ENCODE measurements at regions not wholly inside any gene's neighbourhood (a gene's known extent, or its start where the extent isn't known, plus 50 kb on each side); places are given as distances from the start of the nearest gene placed in this dataset.

- Mint-ChIP-seq H3K27ac (ENCODE audit: unreplicated experiment) (no peak overlapping the region), H3K36me3 (ENCODE audit: low read depth) (no peaks in the 10 kb centered on the region), H3K4me1 (ENCODE audit: low read depth) (no peaks in the 10 kb centered on the region), H3K4me3 (ENCODE audit: unreplicated experiment) (no peak overlapping the region), H3K9me3 (ENCODE audit: low read depth) (no peaks in the 10 kb centered on the region), H3K27me3 (ENCODE audit: low read depth) (no peaks in the 10 kb centered on the region)
- DNase-seq (ENCODE audit: low spot score): no peak
- no peak for TF ChIP-seq CTCF (IDR thresholded peaks at IDR 0.05)
Observed at GRCh38 chr12:19065223-19065622, 64.3 kb upstream of the PLEKHA5 start.

- H3K27ac Mint-ChIP-seq (ENCODE audit: unreplicated experiment): no peak overlapping the region
Observed at GRCh38 chr12:19065871-19066270, 63.7 kb upstream of the PLEKHA5 start.

GRCh38 chr12:19066475-19067001 is 63.0 kb upstream of the PLEKHA5 start:
- Mint-ChIP-seq H3K9me3 (ENCODE audit: low read depth) (no peaks in the 10 kb centered on the region), H3K4me3 (ENCODE audit: unreplicated experiment) (no peak overlapping the region), H3K27ac (ENCODE audit: unreplicated experiment) (no peak overlapping the region), H3K4me1 (ENCODE audit: low read depth) (no peaks in the 10 kb centered on the region), H3K27me3 (ENCODE audit: low read depth) (no peaks in the 10 kb centered on the region), H3K36me3 (ENCODE audit: low read depth) (no peaks in the 10 kb centered on the region)
- TF ChIP-seq CTCF (IDR thresholded peaks at IDR 0.05): no peak
- DNase-seq (ENCODE audit: low spot score): no peak

More at GRCh38 chr12:19065871-19066270, 63.7 kb upstream of the PLEKHA5 start:
- Mint-ChIP-seq H3K4me1 (ENCODE audit: low read depth) (no peaks in the 10 kb centered on the region), H3K36me3 (ENCODE audit: low read depth) (no peaks in the 10 kb centered on the region), H3K4me3 (ENCODE audit: unreplicated experiment) (no peak overlapping the region), H3K9me3 (ENCODE audit: low read depth) (no peaks in the 10 kb centered on the region), H3K27me3 (ENCODE audit: low read depth) (no peaks in the 10 kb centered on the region)
- no peak for TF ChIP-seq CTCF (IDR thresholded peaks at IDR 0.05)
- no peak for DNase-seq (ENCODE audit: low spot score)

GRCh38 chr12:19068137-19068536 is 61.4 kb upstream of the PLEKHA5 start:
- no peaks in the 10 kb centered on the region for H3K9me3 Mint-ChIP-seq (ENCODE audit: low read depth)
- TF ChIP-seq CTCF (IDR thresholded peaks at IDR 0.05): no peak
- no peaks in the 10 kb centered on the region for H3K27me3 Mint-ChIP-seq (ENCODE audit: low read depth)
- H3K27ac Mint-ChIP-seq (ENCODE audit: unreplicated experiment): no peak overlapping the region
- H3K4me1 Mint-ChIP-seq (ENCODE audit: low read depth): no peaks in the 10 kb centered on the region
- H3K36me3 Mint-ChIP-seq (ENCODE audit: low read depth): no peaks in the 10 kb centered on the region
- DNase-seq (ENCODE audit: low spot score): no peak
- H3K4me3 Mint-ChIP-seq (ENCODE audit: unreplicated experiment): no peak overlapping the region

- Mint-ChIP-seq H3K27ac (ENCODE audit: unreplicated experiment) (no peak overlapping the region), H3K27me3 (ENCODE audit: low read depth) (no peaks in the 10 kb centered on the region), H3K4me3 (ENCODE audit: unreplicated experiment) (no peak overlapping the region), H3K9me3 (ENCODE audit: low read depth) (no peaks in the 10 kb centered on the region), H3K4me1 (ENCODE audit: low read depth) (no peaks in the 10 kb centered on the region), H3K36me3 (ENCODE audit: low read depth) (no peaks in the 10 kb centered on the region)
- DNase-seq (ENCODE audit: low spot score): no peak
- TF ChIP-seq CTCF (IDR thresholded peaks at IDR 0.05): no peak
Observed at GRCh38 chr12:19070341-19070740, 59.2 kb upstream of the PLEKHA5 start.
